ENCODE measurements at regions not wholly inside any gene's neighbourhood (a gene's known extent, or its start where the extent isn't known, plus 50 kb on each side); places are given as distances from the start of the nearest gene placed in this dataset.
"Not testable (repeated sequence)": the region's sequence is repeated elsewhere in the genome, so short reads cannot be mapped to it uniquely, and the experiment has no call there.

GRCh38 chr14:105941226-105942166 is 415.1 kb downstream of the TMEM121 start:
- Mint-ChIP-seq H3K4me1 (ENCODE audit: low read depth) (no peaks in the 10 kb centered on the region), H3K27me3 (ENCODE audit: insufficient read depth) (peaks cover 11% of the 10 kb centered on the region), H3K9me3 (peaks cover 43% of the 10 kb centered on the region), H3K4me3 (no peak overlapping the region), H3K27ac (no peak overlapping the region), H3K36me3 (ENCODE audit: low read depth) (no peaks in the 10 kb centered on the region)
- DNase-seq = no peak
- no peak for TF ChIP-seq CTCF (IDR thresholded peaks at IDR 0.05)

GRCh38 chr14:105942725-105943124 is 416.3 kb downstream of the TMEM121 start:
- not testable (repeated sequence) for H3K4me3 Mint-ChIP-seq; H3K4me1 Mint-ChIP-seq (ENCODE audit: low read depth); H3K36me3 Mint-ChIP-seq (ENCODE audit: low read depth); DNase-seq; H3K27ac Mint-ChIP-seq
- Mint-ChIP-seq H3K9me3 (peaks cover 43% of the 10 kb centered on the region), H3K27me3 (ENCODE audit: insufficient read depth) (peaks cover 11% of the 10 kb centered on the region)

GRCh38 chr14:105943973-105944602 is 417.7 kb downstream of the TMEM121 start:
- peaks cover 34% of the 10 kb centered on the region for H3K9me3 Mint-ChIP-seq
- DNase-seq = no peak

GRCh38 chr14:105944632-105945610 is 418.5 kb downstream of the TMEM121 start:
- Mint-ChIP-seq H3K36me3 (ENCODE audit: low read depth) (no peaks in the 10 kb centered on the region), H3K27me3 (ENCODE audit: insufficient read depth) (peaks cover 11% of the 10 kb centered on the region), H3K4me1 (ENCODE audit: low read depth) (no peaks in the 10 kb centered on the region), H3K27ac (no peak overlapping the region), H3K9me3 (peaks cover 32% of the 10 kb centered on the region; the same call in 1 of the 2 replicates), H3K4me3 (no peak overlapping the region)
- no peak for DNase-seq
- TF ChIP-seq CTCF (IDR thresholded peaks at IDR 0.05) = peak; percentile 64

More at GRCh38 chr14:105943973-105944602, 417.7 kb downstream of the TMEM121 start:
- H3K36me3 Mint-ChIP-seq (ENCODE audit: low read depth) = no peaks in the 10 kb centered on the region
- H3K4me3 Mint-ChIP-seq = no peak overlapping the region
- H3K4me1 Mint-ChIP-seq (ENCODE audit: low read depth) = no peaks in the 10 kb centered on the region
- peaks cover 11% of the 10 kb centered on the region for H3K27me3 Mint-ChIP-seq (ENCODE audit: insufficient read depth)
- H3K27ac Mint-ChIP-seq = no peak overlapping the region
- TF ChIP-seq CTCF (IDR thresholded peaks at IDR 0.05) = no peak

- Mint-ChIP-seq H3K27ac (no peak overlapping the region), H3K27me3 (ENCODE audit: insufficient read depth) (peaks cover 11% of the 10 kb centered on the region), H3K4me3 (no peak overlapping the region), H3K4me1 (ENCODE audit: low read depth) (no peaks in the 10 kb centered on the region), H3K9me3 (peaks cover 29% of the 10 kb centered on the region), H3K36me3 (ENCODE audit: low read depth) (no peaks in the 10 kb centered on the region)
- 0 out of 2 replicates have a peak, but pooled peaks have one; percentile 14 for TF ChIP-seq CTCF (IDR thresholded peaks at IDR 0.05)
- DNase-seq = no peak
Observed at GRCh38 chr14:105945896-105946295, 419.5 kb downstream of the TMEM121 start.
